Lower leg skin (tissue), 3 donors: ENCODE measurements at regions not wholly inside any gene's neighbourhood (a gene's known extent, or its start where the extent isn't known, plus 50 kb on each side); places are given as distances from the start of the nearest gene placed in this dataset.

Source experiments
- CTCF ChIP-seq, 3 donors: fragments of 450-650 bp; IDR thresholded peaks; one replicate each; pipeline ENCODE4 v1.5.1; 2016; ENCODE audit warnings: antibody characterized with exemption in 3 of 3, mild to moderate bottlenecking in 3 of 3, moderate library complexity in 2 of 3
- POLR2A ChIP-seq, 2 donors: fragments of 450-650 bp; IDR thresholded peaks; one replicate each; pipeline ENCODE4 v1.6.1; 2016 to 2017; ENCODE audit warnings: antibody characterized with exemption in 2 of 2, mild to moderate bottlenecking in 1 of 2, moderate library complexity in 1 of 2

DNA sequence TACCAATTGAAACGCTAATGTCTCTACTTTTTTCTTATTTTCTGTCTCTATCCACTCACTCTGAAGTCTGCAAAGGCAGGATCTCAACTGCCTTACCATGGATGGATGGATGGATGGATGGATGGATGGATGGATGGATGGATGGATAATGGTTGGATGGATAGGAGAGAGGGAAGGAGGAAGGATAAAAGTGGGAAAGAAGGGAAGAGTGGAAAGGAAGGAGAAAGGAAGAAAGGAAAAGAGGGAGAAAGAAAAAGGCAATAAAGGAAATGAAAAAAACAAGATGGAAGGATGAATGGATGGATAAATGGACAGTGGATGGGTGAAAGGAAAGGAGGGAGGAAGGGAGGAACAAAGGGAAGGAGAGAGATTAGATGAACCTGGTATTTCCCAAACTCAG, 506.0 kb downstream of the MN1 start:
- TF ChIP-seq POLR2A (IDR thresholded peaks at IDR 0.05) (no peak), CTCF (IDR thresholded peaks at IDR 0.05) (no peak)
